ENCODE measurements at regions not wholly inside any gene's neighbourhood (a gene's known extent, or its start where the extent isn't known, plus 50 kb on each side); places are given as distances from the start of the nearest gene placed in this dataset.
"Not testable (repeated sequence)": the region's sequence is repeated elsewhere in the genome, so short reads cannot be mapped to it uniquely, and the experiment has no call there.

GRCh38 chr7:6929588-6929987 is 103.5 kb upstream of the CCZ1B start:
- not testable (repeated sequence) for TF ChIP-seq EZH2phosphoT487 (IDR thresholded peaks at IDR 0.05; ENCODE audit: low read depth); CTCF (IDR thresholded peaks at IDR 0.05; ENCODE audit: low read depth, low read length)

Measured in OCI-LY3 (cell line).